GM21526 (cell line): ENCODE measurements at regions not wholly inside any gene's neighbourhood (a gene's known extent, or its start where the extent isn't known, plus 50 kb on each side); places are given as distances from the start of the nearest gene placed in this dataset.

Experiments
- ATAC-seq: cut with Tn5 transposase; IDR thresholded peaks from one replicate; pipeline ENCODE4 v1.9.1; 2021; ENCODE audit warnings: moderate library complexity; ENCODE audit not compliant: unreplicated experiment, low FRiP score

- no peak for ATAC-seq
Measured at GRCh38 chr11:133697603-133698180, 147.6 kb downstream of the SPATA19 start.

GRCh38 chr11:133697161-133697560 is 148.2 kb downstream of the SPATA19 start:
- ATAC-seq = no peak

- no peak for ATAC-seq
Measured at GRCh38 chr11:133695387-133695786, 149.9 kb downstream of the SPATA19 start.

- no peak for ATAC-seq
Measured at GRCh38 chr11:133694701-133695100, 150.6 kb downstream of the SPATA19 start.

GRCh38 chr11:133693110-133693509 is 152.2 kb downstream of the SPATA19 start:
- no peak for ATAC-seq

- ATAC-seq = no peak
Measured at GRCh38 chr11:133692126-133692934, 153.0 kb downstream of the SPATA19 start.

- ATAC-seq = no peak
Measured at GRCh38 chr11:133687781-133688180, 155.5 kb upstream of the OPCML start.

GRCh38 chr11:133681901-133682300 is 149.6 kb upstream of the OPCML start:
- no peak for ATAC-seq

- no peak for ATAC-seq
Measured at GRCh38 chr11:133679896-133680295, 147.6 kb upstream of the OPCML start.

- ATAC-seq = no peak
Measured at GRCh38 chr11:133678191-133678590, 145.9 kb upstream of the OPCML start.

GRCh38 chr11:133677387-133677786 is 145.1 kb upstream of the OPCML start:
- ATAC-seq = no peak

- no peak for ATAC-seq
Measured at GRCh38 chr11:133676265-133676664, 144.0 kb upstream of the OPCML start.

- no peak for ATAC-seq
Measured at GRCh38 chr11:133669371-133670053, 137.2 kb upstream of the OPCML start.

GRCh38 chr11:133663135-133663985 is 131.1 kb upstream of the OPCML start:
- ATAC-seq = no peak

- ATAC-seq = no peak
Measured at GRCh38 chr11:133661846-133662245, 129.5 kb upstream of the OPCML start.

- no peak for ATAC-seq
Measured at GRCh38 chr11:133660202-133660568, 127.9 kb upstream of the OPCML start.

- peak; percentile 77 for ATAC-seq
Measured at GRCh38 chr11:133659538-133660201, 127.4 kb upstream of the OPCML start.

- ATAC-seq = no peak
Measured at GRCh38 chr11:133657054-133657453, 124.8 kb upstream of the OPCML start.

- no peak for ATAC-seq
Measured at GRCh38 chr11:133656082-133656635, 123.9 kb upstream of the OPCML start.

GRCh38 chr11:133654630-133655212 is 122.4 kb upstream of the OPCML start:
- no peak for ATAC-seq
